Cardiac muscle cell (in vitro differentiated cells and primary cell): ENCODE measurements at regions not wholly inside any gene's neighbourhood (a gene's known extent, or its start where the extent isn't known, plus 50 kb on each side); places are given as distances from the start of the nearest gene placed in this dataset.

Source experiments
- DNase-seq, 2 donors: peaks; one replicate each; pipeline versions ENCODE4 v3.0.0 to v3.0.0-alpha.2; 2010 to 2017; ENCODE audit warnings: low read depth in 1 of 2, low spot score in 1 of 2
- H3K27ac ChIP-seq: fragments of 200-600 bp; sonication (generic); 2 replicates; pipeline ENCODE4 v1.5.1; 2016
- H3K27me3 ChIP-seq: fragments of 200-600 bp; sonication (generic); 2 replicates; pipeline ENCODE4 v1.6.0; 2016; ENCODE audit warnings: control low read depth
- H3K36me3 ChIP-seq: fragments of 200-600 bp; sonication (generic); 2 replicates; pipeline ENCODE4 v1.5.1; 2016; ENCODE audit warnings: control low read depth
- H3K4me1 ChIP-seq: fragments of 200-600 bp; sonication (generic); 2 replicates; pipeline ENCODE4 v1.8.1; 2017; ENCODE audit warnings: low read depth, mild to moderate bottlenecking, mixed run types
- H3K4me3 ChIP-seq: fragments of 200-600 bp; sonication (generic); 2 replicates; pipeline ENCODE4 v1.5.1; 2016; ENCODE audit warnings: mild to moderate bottlenecking
- H3K9me3 ChIP-seq: fragments of 200-600 bp; sonication (generic); 2 replicates; pipeline ENCODE4 v1.5.1; 2017; ENCODE audit warnings: low read depth, mild to moderate bottlenecking, control low read depth
- TF ChIP-seq, protein P1 (sequence below): IDR thresholded peaks from 2 replicates; pipeline ENCODE4 v1.5.1; 2012; ENCODE audit warnings: low read depth, mild to moderate bottlenecking, low read length

GRCh38 chr15:39360452-39360851 is 220.4 kb upstream of the THBS1 start:
- DNase-seq, result no peak
- TF ChIP-seq, protein P1, sequence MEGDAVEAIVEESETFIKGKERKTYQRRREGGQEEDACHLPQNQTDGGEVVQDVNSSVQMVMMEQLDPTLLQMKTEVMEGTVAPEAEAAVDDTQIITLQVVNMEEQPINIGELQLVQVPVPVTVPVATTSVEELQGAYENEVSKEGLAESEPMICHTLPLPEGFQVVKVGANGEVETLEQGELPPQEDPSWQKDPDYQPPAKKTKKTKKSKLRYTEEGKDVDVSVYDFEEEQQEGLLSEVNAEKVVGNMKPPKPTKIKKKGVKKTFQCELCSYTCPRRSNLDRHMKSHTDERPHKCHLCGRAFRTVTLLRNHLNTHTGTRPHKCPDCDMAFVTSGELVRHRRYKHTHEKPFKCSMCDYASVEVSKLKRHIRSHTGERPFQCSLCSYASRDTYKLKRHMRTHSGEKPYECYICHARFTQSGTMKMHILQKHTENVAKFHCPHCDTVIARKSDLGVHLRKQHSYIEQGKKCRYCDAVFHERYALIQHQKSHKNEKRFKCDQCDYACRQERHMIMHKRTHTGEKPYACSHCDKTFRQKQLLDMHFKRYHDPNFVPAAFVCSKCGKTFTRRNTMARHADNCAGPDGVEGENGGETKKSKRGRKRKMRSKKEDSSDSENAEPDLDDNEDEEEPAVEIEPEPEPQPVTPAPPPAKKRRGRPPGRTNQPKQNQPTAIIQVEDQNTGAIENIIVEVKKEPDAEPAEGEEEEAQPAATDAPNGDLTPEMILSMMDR, result no peak
- Histone ChIP-seq H3K27ac (no peak overlapping the region), H3K9me3 (no peaks in the 10 kb centered on the region), H3K4me3 (no peak overlapping the region), H3K27me3 (no peaks in the 10 kb centered on the region), H3K36me3 (no peaks in the 10 kb centered on the region), H3K4me1 (peaks cover 8% of the 10 kb centered on the region)

GRCh38 chr15:39361497-39361896 is 219.4 kb upstream of the THBS1 start:
- Histone ChIP-seq H3K27ac (no peak overlapping the region), H3K9me3 (no peaks in the 10 kb centered on the region), H3K4me1 (peaks cover 8% of the 10 kb centered on the region), H3K4me3 (no peak overlapping the region), H3K36me3 (no peaks in the 10 kb centered on the region), H3K27me3 (no peaks in the 10 kb centered on the region)
- DNase-seq, result no peak
- TF ChIP-seq, protein P1, result no peak

- no peaks in the 10 kb centered on the region for H3K9me3 ChIP-seq
- TF ChIP-seq, protein P1, result no peak
Measured at GRCh38 chr15:39362821-39363561, 217.9 kb upstream of the THBS1 start.

GRCh38 chr15:39363761-39364586 is 216.9 kb upstream of the THBS1 start:
- H3K27ac ChIP-seq, result no peak overlapping the region
- H3K36me3 ChIP-seq, result no peaks in the 10 kb centered on the region
- H3K4me1 ChIP-seq, result no peaks in the 10 kb centered on the region
- peak in 1 of 2 donors; percentile 31 for DNase-seq
- H3K4me3 ChIP-seq, result no peak overlapping the region
- TF ChIP-seq, protein P1, result no peak
- H3K9me3 ChIP-seq, result no peaks in the 10 kb centered on the region
- no peaks in the 10 kb centered on the region for H3K27me3 ChIP-seq

More at GRCh38 chr15:39362821-39363561, 217.9 kb upstream of the THBS1 start:
- peaks cover 4% of the 10 kb centered on the region for H3K4me1 ChIP-seq
- no peaks in the 10 kb centered on the region for H3K27me3 ChIP-seq
- peak in 1 of 2 donors; percentile 90 for DNase-seq
- no peak overlapping the region for H3K4me3 ChIP-seq
- no peaks in the 10 kb centered on the region for H3K36me3 ChIP-seq
- no peak overlapping the region for H3K27ac ChIP-seq

GRCh38 chr15:39364721-39365120 is 216.2 kb upstream of the THBS1 start:
- no peaks in the 10 kb centered on the region for H3K4me1 ChIP-seq
- H3K4me3 ChIP-seq, result no peak overlapping the region
- no peak overlapping the region for H3K27ac ChIP-seq
- H3K9me3 ChIP-seq, result no peaks in the 10 kb centered on the region
- H3K36me3 ChIP-seq, result no peaks in the 10 kb centered on the region
- H3K27me3 ChIP-seq, result no peaks in the 10 kb centered on the region
- no peak for DNase-seq
- TF ChIP-seq, protein P1, result no peak
